Stimulated activated CD8-positive, alpha-beta memory T cell treated with anti-CD3 and anti-CD28 coated beads, Interleukin-4, amount 100 ng/mL, for 1 hour (primary cell): ENCODE measurements at regions not wholly inside any gene's neighbourhood (a gene's known extent, or its start where the extent isn't known, plus 50 kb on each side); places are given as distances from the start of the nearest gene placed in this dataset.

ENCODE experiments used
- DNase-seq, 2 donors: peaks; one replicate each; pipeline ENCODE4 v3.0.0-alpha.2; 2020; ENCODE audit warnings: low read depth in 2 of 2, low spot score in 1 of 2

DNA sequence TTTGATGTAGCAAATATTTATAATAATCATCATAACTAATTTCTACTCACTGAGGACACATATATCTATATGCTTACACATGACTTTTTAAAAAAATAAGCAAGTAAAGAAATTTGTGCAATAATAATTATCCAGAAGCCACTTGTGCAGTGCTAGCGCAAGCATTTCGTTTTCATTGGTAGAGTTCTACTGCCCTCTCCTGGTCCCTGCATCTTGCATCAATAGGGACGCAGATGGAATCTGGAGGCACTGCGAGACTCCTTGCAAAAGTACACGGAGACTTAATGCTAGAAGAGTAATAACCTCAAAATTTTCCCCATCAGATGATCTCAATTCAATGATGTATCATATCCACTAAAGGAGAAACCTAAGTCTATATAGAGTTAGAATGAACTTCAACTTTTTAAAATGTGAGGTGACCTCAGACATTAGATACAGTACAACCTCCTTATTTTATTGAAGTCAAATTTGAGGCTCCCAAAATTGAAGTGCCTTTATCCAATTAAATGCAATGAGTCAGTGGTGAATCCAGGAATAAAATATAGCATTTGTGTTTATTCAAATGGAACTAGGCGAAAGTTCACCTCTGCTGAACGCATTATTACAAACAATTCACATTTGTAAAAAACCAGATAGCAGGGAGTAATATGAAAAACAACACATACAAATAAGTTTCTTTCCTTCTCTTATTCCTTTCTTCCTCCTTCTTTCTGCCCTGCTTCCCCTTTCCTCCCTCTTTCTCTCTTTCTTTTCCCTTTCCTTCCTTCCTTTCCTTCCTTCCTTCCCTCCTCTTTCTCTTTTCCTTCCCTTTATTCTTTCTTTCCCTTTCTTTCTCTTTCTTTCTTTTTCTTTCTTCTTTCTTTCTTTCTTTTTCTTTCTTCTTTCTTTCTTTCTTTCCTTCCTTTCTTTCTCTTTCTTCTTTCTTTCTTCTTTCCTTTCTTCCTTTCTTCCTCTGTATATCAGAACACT is 450.0 kb downstream of the ANKRD50 start:
- DNase-seq: no peak

DNA sequence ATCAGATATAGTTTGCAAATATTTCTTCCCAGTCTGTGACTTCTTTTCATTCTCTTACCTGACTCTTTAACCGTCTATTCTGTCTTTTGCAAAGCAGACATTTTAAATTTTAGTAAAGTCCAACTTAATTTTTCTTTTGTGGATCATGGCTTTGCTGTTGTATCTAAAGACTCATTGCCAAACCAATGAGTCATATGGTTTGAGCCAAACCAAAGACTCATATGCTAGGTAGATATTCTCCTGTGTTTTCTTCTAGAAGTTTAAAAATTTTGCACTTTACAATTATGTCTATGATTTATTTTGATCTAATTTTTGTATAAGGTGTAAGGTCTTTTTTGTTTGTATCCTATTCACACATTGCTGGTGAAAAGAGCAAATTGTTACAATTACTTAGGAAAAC is 446.8 kb downstream of the ANKRD50 start:
- DNase-seq: no peak

GRCh38 chr4:124266721-124267120 is 445.8 kb downstream of the ANKRD50 start:
- no peak for DNase-seq

DNA sequence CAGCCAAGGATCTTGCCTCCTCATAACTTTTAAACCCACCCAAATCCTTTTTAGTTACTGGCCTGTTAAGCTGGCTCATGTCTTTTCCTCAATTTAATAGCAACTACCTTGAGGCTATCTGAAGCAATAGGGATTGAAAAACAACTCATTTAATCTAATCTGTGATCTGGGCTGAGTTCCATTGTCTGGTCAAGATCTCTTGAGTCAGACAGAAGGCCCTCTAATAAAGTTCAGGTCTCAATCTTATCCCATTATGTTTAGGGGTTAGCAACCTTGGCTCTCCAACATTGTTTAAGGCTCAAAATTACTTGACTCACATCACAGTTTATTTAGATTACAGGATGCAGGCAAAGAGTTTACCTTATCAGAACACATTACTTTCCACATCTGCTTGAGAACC is 436.1 kb downstream of the ANKRD50 start:
- DNase-seq: no peak

GRCh38 chr4:124277691-124278090 is 434.8 kb downstream of the ANKRD50 start:
- no peak for DNase-seq

DNA sequence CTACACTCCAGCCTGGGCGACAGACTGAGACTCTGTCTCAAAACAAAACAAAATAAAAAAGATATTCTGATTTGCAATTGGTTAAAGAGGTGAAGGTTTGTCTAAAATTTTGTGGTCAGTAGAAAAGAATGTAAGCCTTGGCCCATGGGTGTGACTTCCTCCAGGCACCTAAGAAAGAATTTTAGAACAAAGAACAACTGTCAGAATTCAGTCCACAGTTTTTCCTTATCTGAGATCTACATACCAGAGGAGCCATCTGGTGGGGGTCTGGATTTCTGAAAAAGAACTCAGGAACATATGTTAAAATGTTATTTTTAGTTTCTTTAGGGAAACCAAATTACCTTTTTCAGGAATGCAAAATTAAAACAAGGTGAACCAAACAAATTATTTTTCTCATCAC is 434.1 kb downstream of the ANKRD50 start:
- no peak for DNase-seq

GRCh38 chr4:124279741-124280140 is 432.8 kb downstream of the ANKRD50 start:
- DNase-seq: no peak

- DNase-seq: no peak
Measured at GRCh38 chr4:124282301-124282898, 430.1 kb downstream of the ANKRD50 start.

GRCh38 chr4:124288706-124289486 is 423.6 kb downstream of the ANKRD50 start:
- DNase-seq: no peak

- DNase-seq: no peak
Measured at GRCh38 chr4:124290678-124291077, 421.9 kb downstream of the ANKRD50 start.

GRCh38 chr4:124295413-124295812 is 417.1 kb downstream of the ANKRD50 start:
- DNase-seq: no peak

DNA sequence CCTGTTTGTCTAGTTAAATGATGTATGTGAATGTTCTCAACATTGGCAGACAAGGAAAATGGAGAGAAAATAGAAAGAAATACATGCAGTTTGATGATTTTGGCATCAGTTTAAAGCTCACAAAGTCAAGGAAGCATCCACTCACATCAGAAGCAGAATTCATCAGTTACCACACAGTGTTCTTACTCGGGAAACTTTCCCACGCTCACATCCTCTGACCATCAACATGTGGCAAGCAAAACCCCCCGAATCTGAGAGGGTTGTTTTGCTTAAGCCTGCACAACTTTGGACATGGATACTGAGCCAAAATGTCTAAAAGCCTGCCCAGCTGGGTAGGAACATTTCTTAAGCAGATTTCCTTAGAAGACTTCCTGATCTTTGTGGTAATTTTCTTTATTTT is 407.6 kb downstream of the ANKRD50 start:
- no peak for DNase-seq

DNA sequence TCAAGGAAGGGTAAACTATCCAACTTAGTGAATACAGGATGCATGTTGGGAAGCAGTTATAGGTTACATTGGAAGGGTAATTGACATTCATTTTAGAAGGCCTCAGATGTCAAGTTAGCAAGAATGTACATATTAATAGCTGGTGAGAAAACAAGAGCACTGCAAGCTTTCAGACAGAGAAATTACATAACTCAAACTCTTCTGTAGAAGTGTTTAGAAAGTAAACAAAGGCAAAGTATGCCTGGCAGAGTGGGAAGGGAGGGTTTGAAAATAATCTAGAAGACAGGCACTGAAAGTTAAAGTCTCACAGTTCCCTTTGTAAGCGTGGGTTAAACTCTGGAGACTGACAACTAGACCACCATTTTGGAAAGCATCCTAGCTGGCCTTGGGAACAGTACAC is 406.2 kb downstream of the ANKRD50 start:
- no peak for DNase-seq

DNA sequence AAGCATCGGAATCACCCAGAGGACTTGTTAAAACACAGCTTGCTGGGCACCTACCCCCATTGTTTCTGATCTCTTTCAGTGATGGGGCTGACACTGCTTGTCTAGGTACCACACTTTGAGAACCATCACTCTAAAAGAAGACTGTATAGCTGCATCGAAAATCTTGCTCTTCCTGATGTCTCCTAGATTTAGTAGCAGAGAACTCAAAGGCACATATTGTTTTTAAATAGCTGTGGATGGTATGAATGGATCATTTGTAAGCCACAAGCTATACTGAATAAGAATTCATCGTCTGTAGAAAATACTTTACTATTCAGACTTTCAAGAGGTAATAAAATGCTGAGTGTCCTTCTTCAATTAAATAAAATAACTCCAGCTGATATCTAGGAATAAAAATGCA is 405.4 kb downstream of the ANKRD50 start:
- no peak for DNase-seq

- DNase-seq: no peak
Measured at GRCh38 chr4:124318292-124318691, 394.2 kb downstream of the ANKRD50 start.

DNA sequence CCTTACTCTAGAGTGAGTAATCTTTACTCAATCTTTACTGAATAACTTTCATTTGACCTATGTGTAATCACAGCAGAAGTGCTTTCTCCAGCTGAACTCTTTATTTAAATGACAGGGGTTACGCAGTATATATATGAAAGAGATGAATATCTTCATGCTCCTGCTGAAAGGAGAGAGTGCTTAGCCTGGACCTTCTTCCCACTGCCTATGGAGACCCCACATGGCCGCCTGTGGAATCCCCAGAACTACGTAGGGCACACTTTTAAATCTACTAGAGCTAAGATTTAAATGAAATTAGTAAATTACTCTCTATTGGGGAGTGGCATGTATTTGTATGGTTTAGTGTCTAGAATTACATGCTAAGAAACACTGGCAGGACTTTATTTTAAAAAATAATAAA is 391.2 kb downstream of the ANKRD50 start:
- DNase-seq: no peak

GRCh38 chr4:124322234-124323065 is 390.1 kb downstream of the ANKRD50 start:
- no peak for DNase-seq

DNA sequence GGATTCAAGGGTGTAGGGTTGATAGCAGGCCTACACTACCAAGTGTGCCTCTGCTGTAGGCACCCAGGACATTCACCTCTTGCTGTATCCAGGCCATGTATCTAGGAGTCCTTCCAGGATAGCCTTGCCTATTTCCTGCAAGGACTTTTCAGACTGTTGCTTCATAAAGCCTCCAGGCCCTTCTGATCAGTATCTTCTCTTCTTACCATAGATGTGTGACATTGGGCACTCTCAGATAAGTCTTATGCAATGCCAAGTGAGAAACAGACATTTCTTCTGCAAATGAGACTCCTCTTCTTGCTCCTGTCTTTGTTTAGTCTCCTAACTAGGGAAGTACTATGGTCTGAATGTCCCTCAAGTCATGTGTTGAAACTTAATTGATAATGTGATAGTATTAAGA is 386.8 kb downstream of the ANKRD50 start:
- no peak for DNase-seq

- DNase-seq: no peak
Measured at GRCh38 chr4:124329134-124329533, 383.4 kb downstream of the ANKRD50 start.

- DNase-seq: no peak
Measured at GRCh38 chr4:124330045-124330444, 382.5 kb downstream of the ANKRD50 start.

DNA sequence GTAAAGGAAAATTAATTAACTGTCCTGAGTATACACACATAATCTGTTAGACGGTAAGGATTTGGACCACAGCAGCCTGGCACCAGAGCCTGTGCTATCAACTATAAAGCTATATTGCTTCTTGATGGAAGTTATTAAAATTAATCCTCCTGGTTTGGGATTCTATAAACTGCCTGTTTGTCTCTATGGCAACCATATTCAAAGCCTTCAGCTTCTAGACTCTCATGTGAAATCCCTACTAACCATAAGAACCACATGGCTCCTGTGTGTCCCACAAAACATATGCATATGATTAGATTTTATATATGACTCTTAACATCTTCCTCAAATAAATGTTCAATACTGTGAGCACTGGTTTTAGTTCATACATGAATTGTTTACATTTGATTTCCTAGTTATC is 380.8 kb downstream of the ANKRD50 start:
- no peak for DNase-seq
